ENCODE measurements at regions not wholly inside any gene's neighbourhood (a gene's known extent, or its start where the extent isn't known, plus 50 kb on each side); places are given as distances from the start of the nearest gene placed in this dataset.

DNA sequence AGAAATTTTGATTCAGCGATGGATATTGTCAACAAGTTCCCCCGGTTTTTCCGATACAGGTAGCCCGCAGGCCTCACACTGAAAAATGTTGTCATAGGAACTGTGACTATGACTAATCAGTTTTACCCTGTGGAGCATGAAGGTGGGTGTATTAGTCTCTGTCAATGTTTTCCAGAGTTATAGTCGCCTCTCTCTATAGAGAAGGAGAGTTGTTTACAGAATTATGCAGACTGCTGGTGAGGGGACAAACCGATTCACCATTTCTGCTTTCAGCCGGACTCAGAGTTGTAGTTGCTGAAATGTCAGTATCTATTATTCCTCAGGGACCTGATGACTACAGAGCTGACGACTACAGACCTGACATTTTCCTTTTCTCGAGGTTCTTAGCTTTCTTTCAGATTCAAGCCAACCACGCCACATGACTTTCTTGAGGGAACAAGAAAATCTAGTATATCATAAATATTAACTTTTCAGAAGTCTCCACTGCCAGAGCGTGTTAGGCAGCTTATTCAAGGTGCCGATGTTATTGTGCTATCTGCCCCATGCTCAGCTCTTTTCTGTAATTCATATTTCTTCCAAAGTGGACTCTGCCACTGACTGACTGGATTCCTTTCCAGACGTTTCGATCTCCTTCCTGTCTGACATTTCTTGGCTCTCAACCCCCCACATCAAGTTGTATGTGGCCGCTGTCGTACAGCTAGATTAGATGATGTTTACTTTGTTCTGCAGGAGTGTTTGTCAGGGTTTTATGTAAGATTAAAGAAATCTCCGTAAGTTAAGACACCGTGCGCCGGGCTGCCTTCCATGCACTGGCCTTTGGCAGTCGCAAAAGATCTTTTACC, 178.1 kb downstream of the FGF1 start:
- no peak for DNase-seq (ENCODE audit: low spot score)

GRCh38 chr5:142506756-142507155, 179.1 kb downstream of the FGF1 start:
- no peak for DNase-seq (ENCODE audit: low spot score)

- DNase-seq (ENCODE audit: low spot score): no peak
Observed at GRCh38 chr5:142506046-142506445, 179.8 kb downstream of the FGF1 start.

- DNase-seq (ENCODE audit: low spot score): no peak
Observed at GRCh38 chr5:142501890-142502289, 177.1 kb upstream of the SPRY4 start.

GRCh38 chr5:142500227-142500905, 175.5 kb upstream of the SPRY4 start:
- no peak for DNase-seq (ENCODE audit: low spot score)

DNA sequence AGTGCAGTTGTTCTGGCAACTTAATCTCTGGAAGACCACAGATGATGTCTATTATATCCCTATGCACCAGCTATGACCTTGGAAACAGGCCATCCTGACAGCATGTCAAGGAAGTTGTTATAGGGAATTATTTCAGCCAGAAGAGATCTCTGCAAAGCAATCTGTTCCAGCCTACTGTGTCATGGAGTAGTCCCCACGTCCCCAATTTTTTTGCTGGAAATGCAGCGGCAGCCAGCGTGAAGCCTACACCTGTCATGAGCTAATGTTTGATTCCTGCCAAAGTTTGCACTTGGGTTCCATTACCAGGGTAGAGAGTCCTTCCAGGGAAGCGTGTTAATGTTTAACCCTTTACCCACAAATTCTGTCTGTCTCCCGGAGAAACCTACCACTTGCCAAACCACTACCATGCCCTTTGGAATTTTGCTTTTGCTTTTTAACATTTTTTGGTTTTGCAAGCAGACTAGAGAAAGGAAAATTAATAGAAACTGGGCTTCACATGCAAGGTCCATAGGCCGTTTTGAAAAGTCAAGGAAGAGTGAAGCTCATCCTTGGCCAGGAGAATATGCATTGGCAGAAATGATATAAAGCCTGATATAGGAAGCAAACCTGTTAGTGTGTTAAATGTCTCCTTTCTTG, 174.9 kb upstream of the SPRY4 start:
- DNase-seq (ENCODE audit: low spot score): no peak

- DNase-seq (ENCODE audit: low spot score): no peak
Observed at GRCh38 chr5:142498298-142498697, 173.5 kb upstream of the SPRY4 start.

DNA sequence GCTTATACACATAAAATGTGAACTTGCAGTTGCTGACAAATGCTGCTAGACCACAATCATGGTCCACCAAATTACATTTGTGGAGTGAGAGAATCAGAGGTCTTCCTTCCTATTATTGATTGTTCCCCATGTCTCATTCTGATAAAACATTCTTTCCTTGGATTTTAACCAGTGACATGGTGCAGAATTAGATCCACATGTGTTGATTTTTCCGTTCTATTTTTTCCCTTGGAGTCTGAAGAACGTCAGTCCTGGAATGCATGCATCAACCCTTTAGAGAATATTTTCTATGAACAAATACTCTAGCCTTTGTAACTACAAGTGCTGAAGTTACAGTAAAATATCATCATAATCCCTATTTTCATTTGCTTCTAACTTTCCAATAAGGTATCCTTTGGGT, 170.7 kb upstream of the SPRY4 start:
- no peak for DNase-seq (ENCODE audit: low spot score)

DNA sequence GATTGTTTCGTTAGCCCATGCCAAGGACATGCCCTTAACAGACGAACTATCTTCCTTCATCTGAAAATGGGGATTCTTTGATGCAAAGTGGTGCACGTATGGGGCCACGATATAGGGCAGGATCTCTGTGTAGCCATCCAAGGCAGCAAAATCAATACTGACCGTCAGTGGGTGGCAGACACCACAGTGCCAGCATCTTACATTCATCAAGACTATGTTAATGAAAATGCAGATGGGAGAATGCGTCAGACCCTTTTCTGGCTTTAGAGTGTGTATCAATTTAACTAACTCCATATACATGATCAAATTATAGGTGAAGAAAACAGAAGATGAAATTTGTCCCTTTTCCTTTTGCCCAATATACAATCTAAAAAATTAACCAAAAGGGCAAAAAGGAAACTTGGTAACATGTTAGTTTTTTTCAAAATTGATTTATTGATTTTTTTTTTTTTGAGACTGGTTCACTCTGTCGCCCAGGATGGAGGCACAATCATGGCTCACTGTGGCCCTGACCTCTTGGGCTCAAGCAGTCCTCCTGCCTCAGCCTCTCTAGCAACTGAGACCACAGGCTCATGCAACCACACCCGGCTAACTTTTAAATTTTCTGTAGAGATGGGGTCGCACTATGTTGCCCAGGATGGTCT, 169.2 kb upstream of the SPRY4 start:
- no peak for DNase-seq (ENCODE audit: low spot score)

DNA sequence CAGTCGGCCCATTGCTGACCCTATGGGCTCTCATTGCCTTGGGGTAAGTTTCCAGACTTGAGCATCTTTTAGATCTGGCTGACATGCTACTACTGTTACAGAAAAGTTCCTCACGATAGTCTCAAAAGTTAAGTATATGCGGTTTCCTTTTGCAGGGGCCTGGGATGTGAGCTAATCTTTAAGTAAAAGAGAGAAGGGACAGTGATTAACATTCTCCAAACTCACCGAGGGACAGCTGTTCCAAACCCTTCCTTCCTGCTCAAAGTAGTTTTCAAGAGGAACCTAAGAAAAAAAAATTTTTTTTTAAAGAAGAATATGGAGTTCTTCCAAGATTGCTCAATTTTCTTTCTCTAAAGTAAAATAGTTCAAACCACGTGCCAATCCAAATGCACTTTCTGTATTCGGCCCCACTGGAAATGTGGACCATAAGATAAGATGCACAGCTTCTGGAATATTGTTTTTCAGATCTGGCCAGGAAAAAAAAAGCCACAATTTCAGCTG, 168.0 kb upstream of the SPRY4 start:
- no peak for DNase-seq (ENCODE audit: low spot score)

GRCh38 chr5:142491679-142492078, 166.9 kb upstream of the SPRY4 start:
- no peak for DNase-seq (ENCODE audit: low spot score)

- no peak for DNase-seq (ENCODE audit: low spot score)
Observed at GRCh38 chr5:142491270-142491669, 166.4 kb upstream of the SPRY4 start.

DNA sequence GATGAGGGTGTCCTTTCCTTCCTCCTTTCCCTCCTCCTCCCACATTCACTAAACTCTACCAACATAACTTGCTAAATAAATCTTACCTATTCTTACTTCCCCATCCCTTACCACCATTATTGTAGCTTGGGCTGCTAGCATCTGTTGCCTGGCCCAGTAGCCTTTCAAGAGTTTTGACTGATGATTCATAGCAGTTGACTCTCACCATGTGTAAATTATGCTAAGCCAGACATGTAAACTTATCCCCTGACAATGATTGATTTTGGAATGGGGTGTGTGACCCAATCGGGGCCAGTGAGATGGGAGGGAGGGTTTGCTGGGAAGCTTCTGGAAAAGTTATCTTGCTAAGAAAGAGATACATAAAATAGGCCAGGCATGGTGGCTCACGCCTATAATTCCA, 161.8 kb upstream of the SPRY4 start:
- DNase-seq (ENCODE audit: low spot score): no peak

- DNase-seq (ENCODE audit: low spot score): no peak
Observed at GRCh38 chr5:142486020-142486419, 161.2 kb upstream of the SPRY4 start.

GRCh38 chr5:142484821-142485387, 160.1 kb upstream of the SPRY4 start:
- DNase-seq (ENCODE audit: low spot score): no peak

DNA sequence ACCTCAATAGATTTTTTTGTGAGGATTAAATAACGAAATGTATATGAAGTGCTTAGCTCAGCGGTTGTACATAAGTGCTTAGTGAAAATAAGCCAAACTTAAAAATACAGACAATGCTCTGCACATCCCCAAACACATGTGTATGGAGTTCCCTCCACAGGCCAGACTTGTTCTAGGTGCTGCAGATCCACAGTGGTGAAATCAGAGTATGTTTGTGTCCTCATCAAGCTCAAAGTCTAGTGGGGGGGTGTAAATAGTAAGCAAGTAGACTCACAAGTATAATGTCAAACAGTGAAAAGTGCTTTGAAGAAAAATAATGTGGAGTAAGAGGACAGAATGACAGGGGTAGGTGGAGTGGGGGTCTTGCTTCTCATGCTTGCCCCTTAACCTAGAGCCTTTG, 157.4 kb upstream of the SPRY4 start:
- no peak for DNase-seq (ENCODE audit: low spot score)

- no peak for DNase-seq (ENCODE audit: low spot score)
Observed at GRCh38 chr5:142481410-142481809, 156.6 kb upstream of the SPRY4 start.

DNA sequence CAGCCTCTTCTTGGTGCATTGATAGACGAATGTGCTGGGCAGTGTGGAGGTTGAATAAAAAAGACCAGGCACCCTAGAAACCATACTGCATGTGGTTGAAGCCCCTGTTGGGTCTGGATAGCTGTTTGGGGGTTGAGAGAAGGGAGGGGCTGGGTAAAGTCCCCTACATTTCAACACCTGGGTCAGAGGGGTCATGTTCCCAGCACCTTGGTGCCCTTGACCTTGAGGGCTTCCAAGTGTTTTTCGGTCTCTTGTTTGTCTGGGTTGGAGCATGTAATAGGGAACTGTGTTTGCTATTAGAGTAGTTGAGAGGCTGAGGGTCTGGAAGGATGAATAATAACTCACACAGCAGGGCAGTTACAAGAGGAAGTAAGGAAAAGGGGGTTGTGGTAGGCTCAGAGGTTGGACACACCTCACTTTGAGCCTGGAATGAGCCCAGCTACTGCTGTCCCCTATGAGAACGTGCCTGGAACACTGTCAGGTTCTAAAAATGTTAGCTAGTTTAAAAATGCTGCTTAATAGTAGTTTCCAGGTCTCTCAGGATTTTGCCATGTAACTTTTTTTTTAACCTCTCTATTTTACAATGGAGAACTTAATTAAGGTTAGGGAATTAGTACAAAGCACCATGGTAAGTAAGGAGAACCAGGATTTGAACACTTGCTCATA, 155.2 kb upstream of the SPRY4 start:
- no peak for DNase-seq (ENCODE audit: low spot score)

- DNase-seq (ENCODE audit: low spot score): no peak
Observed at GRCh38 chr5:142479150-142479549, 154.3 kb upstream of the SPRY4 start.

- DNase-seq (ENCODE audit: low spot score): no peak
Observed at GRCh38 chr5:142478113-142478512, 153.3 kb upstream of the SPRY4 start.

GRCh38 chr5:142475102-142475513, 150.3 kb upstream of the SPRY4 start:
- DNase-seq (ENCODE audit: low spot score): peak; percentile 58

All from iPS-NIHi11 (cell line).